Stomach (tissue), 8 donors: ENCODE measurements at regions not wholly inside any gene's neighbourhood (a gene's known extent, or its start where the extent isn't known, plus 50 kb on each side); places are given as distances from the start of the nearest gene placed in this dataset.

Experiments
- DNase-seq, 2 donors: peaks; one replicate each; pipeline versions ENCODE4 v3.0.0 to v3.0.0-alpha.2; 2013 to 2019
- H3K27ac ChIP-seq, 5 donors: fragments of 200-600 bp in 4 of 5; sonication (generic) in 4 of 5; one replicate each; pipeline ENCODE4 v1.5.1; 2013 to 2019; ENCODE audit warnings: mild to moderate bottlenecking in 1 of 5, moderate library complexity in 1 of 5
- H3K27me3 ChIP-seq, 3 donors: fragments of 200-600 bp; sonication (generic); one replicate each; pipeline ENCODE4 v1.5.1; 2017 to 2019; ENCODE audit warnings: mixed run types in 1 of 3
- H3K36me3 ChIP-seq, 4 donors: fragments of 200-600 bp; sonication (generic); 1 replicate in 3 of 4; 2 replicates in 1 of 4; pipeline ENCODE4 v1.5.1; 2016 to 2019
- H3K4me1 ChIP-seq, 4 donors: fragments of 200-600 bp; sonication (generic); one replicate each; pipeline ENCODE4 v1.5.1; 2016 to 2019
- H3K4me3 ChIP-seq, 4 donors: fragments of 200-600 bp; sonication (generic) in 3 of 4; one replicate each; pipeline ENCODE4 v1.5.1; 2016 to 2019; ENCODE audit warnings: mild to moderate bottlenecking in 1 of 4
- H3K9me3 ChIP-seq, 4 donors: fragments of 200-600 bp; sonication (generic); one replicate each; pipeline ENCODE4 v1.5.1; 2016 to 2019
- CTCF ChIP-seq, 7 experiments: fragments of 450-650 bp in 4 of 7; fragments of 200-600 bp in 3 of 7; sonication (generic) in 3 of 7; IDR thresholded peaks; one replicate each; pipeline ENCODE4 v1.5.1; 2016 to 2019; ENCODE audit warnings: antibody characterized with exemption in 7 of 7, control low read depth in 2 of 7, mild to moderate bottlenecking in 1 of 7
- EP300 ChIP-seq: sonication (generic); formaldehyde crosslinking; IDR thresholded peaks from one replicate; pipeline ENCODE4 v1.6.1; 2017; ENCODE audit warnings: antibody characterized with exemption
- POLR2A ChIP-seq, 4 donors: fragments of 450-650 bp; IDR thresholded peaks; one replicate each; pipeline ENCODE4 v1.6.1; 2016; ENCODE audit warnings: antibody characterized with exemption in 4 of 4, control low read depth in 2 of 4, mild to moderate bottlenecking in 1 of 4, moderate library complexity in 1 of 4
- POLR2AphosphoS5 ChIP-seq, 3 donors: sonication (generic); formaldehyde crosslinking; IDR thresholded peaks; one replicate each; pipeline ENCODE4 v1.6.1; 2016; ENCODE audit warnings: antibody characterized with exemption in 3 of 3
- WGBS, 5 donors: extraction: QIAGEN DNeasy Blood & Tissue Kit in 3 of 5; methylation state at CpG; one replicate each; pipeline versions ENCODE4 v1.1.5 to v1.1.7; 2013 to 2018; 5-methylcytosine and 5-hydroxymethylcytosine counted together
- intact Hi-C: fragments of 100-400 bp; cut with DNase I; formaldehyde crosslinking; loops from one replicate; pipeline ENCODE4 v1.15.1; 2023; ENCODE audit warnings: low total_unique reads
- donor health status: healthy with polysubstance abuse.
- donor health status: Bipolar disorder and iron deficiency.
- donor health status: healthy.

- TF ChIP-seq POLR2A (IDR thresholded peaks at IDR 0.05) (no peak), POLR2AphosphoS5 (IDR thresholded peaks at IDR 0.05) (no peak), CTCF (IDR thresholded peaks at IDR 0.05) (no peak), EP300 (no peak)
- 69 to 81% (median 77%) methylated on average over 4 of the region's 4 CpGs for WGBS, 5 donors
Observed at GRCh38 chr3:3531476-3531875, 267.8 kb upstream of the LRRN1 start.

DNA sequence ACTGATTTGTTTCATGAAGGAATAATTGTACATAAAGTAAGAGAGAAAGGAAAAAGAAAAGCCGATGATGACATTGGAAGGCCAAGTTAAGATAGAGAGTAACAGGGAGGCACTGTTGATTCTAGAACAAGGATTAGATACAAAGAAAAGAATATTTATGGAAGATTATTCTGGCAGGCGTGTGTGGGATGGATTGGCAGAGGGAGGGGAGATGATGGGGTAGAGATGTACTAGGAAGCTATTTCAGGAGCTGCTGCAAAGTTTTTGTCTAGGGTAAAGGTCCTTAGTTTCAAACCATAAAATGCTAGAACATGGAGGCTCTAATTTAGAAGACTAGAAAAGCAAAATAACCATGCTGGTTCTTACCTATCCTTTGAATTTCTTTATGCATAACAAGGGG is 280.0 kb upstream of the LRRN1 start:
- WGBS, 5 donors: 34 to 82% (median 75%) methylated on average over 2 of the region's 2 CpGs

More at GRCh38 chr3:3531476-3531875, 267.8 kb upstream of the LRRN1 start:
- intact Hi-C loops: no loop called here
- Histone ChIP-seq H3K4me1 (no peaks in the 10 kb centered on the region), H3K27ac (no peak overlapping the region), H3K36me3 (no peaks in the 10 kb centered on the region), H3K4me3 (no peak overlapping the region), H3K9me3 (no peaks in the 10 kb centered on the region), H3K27me3 (no peaks in the 10 kb centered on the region)
- no peak for DNase-seq

GRCh38 chr3:3516996-3517395 is 282.2 kb upstream of the LRRN1 start:
- no peaks in the 10 kb centered on the region for H3K9me3 ChIP-seq
- H3K4me3 ChIP-seq: no peak overlapping the region
- no peaks in the 10 kb centered on the region for H3K27me3 ChIP-seq
- no peak for DNase-seq
- intact Hi-C loops: no loop called here
- TF ChIP-seq CTCF (IDR thresholded peaks at IDR 0.05): no peak
- TF ChIP-seq EP300: no peak
- TF ChIP-seq POLR2AphosphoS5 (IDR thresholded peaks at IDR 0.05): no peak
- TF ChIP-seq POLR2A (IDR thresholded peaks at IDR 0.05): no peak
- H3K36me3 ChIP-seq: no peaks in the 10 kb centered on the region
- no peaks in the 10 kb centered on the region for H3K4me1 ChIP-seq
- H3K27ac ChIP-seq: no peak overlapping the region
- 83 to 88% (median 85%) methylated on average over 4 of the region's 4 CpGs for WGBS, 5 donors

More for the DNA sequence above, 280.0 kb upstream of the LRRN1 start:
- Histone ChIP-seq H3K27ac (no peak overlapping the region), H3K4me1 (no peaks in the 10 kb centered on the region), H3K36me3 (no peaks in the 10 kb centered on the region), H3K4me3 (no peak overlapping the region), H3K9me3 (no peaks in the 10 kb centered on the region), H3K27me3 (no peaks in the 10 kb centered on the region)
- DNase-seq: no peak
- TF ChIP-seq CTCF (IDR thresholded peaks at IDR 0.05): no peak
- TF ChIP-seq EP300: no peak
- no peak for TF ChIP-seq POLR2A (IDR thresholded peaks at IDR 0.05)
- no peak for TF ChIP-seq POLR2AphosphoS5 (IDR thresholded peaks at IDR 0.05)
- intact Hi-C loops: no loop called here

- no peaks in the 10 kb centered on the region for H3K9me3 ChIP-seq
- no peaks in the 10 kb centered on the region for H3K36me3 ChIP-seq
- intact Hi-C loops: no loop called here
- no peak for DNase-seq
- H3K4me1 ChIP-seq: no peaks in the 10 kb centered on the region
- no peak overlapping the region for H3K4me3 ChIP-seq
- no peak overlapping the region for H3K27ac ChIP-seq
- TF ChIP-seq CTCF (IDR thresholded peaks at IDR 0.05): no peak
- TF ChIP-seq POLR2A (IDR thresholded peaks at IDR 0.05): no peak
- TF ChIP-seq EP300: no peak
- TF ChIP-seq POLR2AphosphoS5 (IDR thresholded peaks at IDR 0.05): no peak
- H3K27me3 ChIP-seq: no peaks in the 10 kb centered on the region
Observed at GRCh38 chr3:3516384-3516783, 282.8 kb upstream of the LRRN1 start.
